Type B pancreatic cell (in vitro differentiated cells): ENCODE measurements at regions not wholly inside any gene's neighbourhood (a gene's known extent, or its start where the extent isn't known, plus 50 kb on each side); places are given as distances from the start of the nearest gene placed in this dataset.

Source experiments
- DNase-seq: peaks from one replicate; pipeline ENCODE4 v3.0.0; 2021; ENCODE audit warnings: mixed read lengths; ENCODE audit not compliant: unreplicated experiment; ENCODE audit errors: extremely low spot score
- H3K27ac Mint-ChIP-seq: 2 replicates; pipeline ENCODE4 v1.8.0; 2021; ENCODE audit warnings: mild to moderate bottlenecking, mixed read lengths
- H3K27me3 Mint-ChIP-seq: 2 replicates; pipeline ENCODE4 v1.8.0; 2021; ENCODE audit warnings: mixed read lengths
- H3K36me3 Mint-ChIP-seq: 2 replicates; pipeline ENCODE4 v1.8.0; 2021; ENCODE audit warnings: mixed read lengths
- H3K4me1 Mint-ChIP-seq: one replicate; pipeline ENCODE4 v1.8.0; 2021; ENCODE audit warnings: mixed read lengths; ENCODE audit not compliant: unreplicated experiment
- H3K4me3 Mint-ChIP-seq: 2 replicates; pipeline ENCODE4 v1.8.0; 2021; ENCODE audit warnings: mild to moderate bottlenecking, mixed read lengths
- H3K9me3 Mint-ChIP-seq: 2 replicates; pipeline ENCODE4 v1.8.0; 2021; ENCODE audit warnings: mixed read lengths
- TF ChIP-seq, protein P1 (sequence below): fragments of 200-600 bp; sonication (generic); conservative IDR thresholded peaks from 2 replicates; pipeline ENCODE4 v1.5.0; 2021; ENCODE audit warnings: antibody characterized with exemption, mild to moderate bottlenecking

DNA sequence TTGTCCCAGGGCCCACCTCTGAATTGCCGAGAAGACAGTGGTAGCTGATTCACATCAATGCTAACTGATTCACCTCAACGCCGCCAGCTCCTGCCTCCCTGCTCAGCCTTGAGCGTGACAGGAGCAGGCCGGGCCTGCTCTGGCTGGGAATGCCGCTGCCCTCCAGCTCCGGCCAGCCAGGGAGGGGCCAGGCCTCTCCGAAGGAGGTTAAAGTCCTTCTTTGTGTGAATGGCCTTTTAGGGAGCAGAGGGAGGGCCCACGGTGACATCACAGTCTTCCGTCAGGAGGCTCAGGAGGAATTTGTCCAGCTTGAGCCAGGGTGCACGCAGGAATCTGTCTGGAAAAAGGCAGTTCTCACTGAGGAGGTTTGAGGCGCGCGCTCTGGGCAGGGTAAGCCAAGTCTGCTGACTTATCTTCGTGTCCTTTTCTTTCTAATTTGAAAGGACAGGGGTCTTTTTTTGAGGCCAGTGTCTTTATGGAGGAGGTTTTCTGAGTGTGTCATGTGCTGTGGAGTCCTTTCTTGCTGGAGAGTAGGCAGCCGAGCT lies 82.7 kb downstream of the C9orf152 start:
- Mint-ChIP-seq H3K9me3 (no peaks in the 10 kb centered on the region), H3K27ac (peak overlapping the region; percentile 88), H3K27me3 (no peaks in the 10 kb centered on the region), H3K36me3 (no peaks in the 10 kb centered on the region), H3K4me1 (peaks cover 73% of the 10 kb centered on the region), H3K4me3 (peak overlapping the region; percentile 82)
- no peak for DNase-seq
- TF ChIP-seq, protein P1, sequence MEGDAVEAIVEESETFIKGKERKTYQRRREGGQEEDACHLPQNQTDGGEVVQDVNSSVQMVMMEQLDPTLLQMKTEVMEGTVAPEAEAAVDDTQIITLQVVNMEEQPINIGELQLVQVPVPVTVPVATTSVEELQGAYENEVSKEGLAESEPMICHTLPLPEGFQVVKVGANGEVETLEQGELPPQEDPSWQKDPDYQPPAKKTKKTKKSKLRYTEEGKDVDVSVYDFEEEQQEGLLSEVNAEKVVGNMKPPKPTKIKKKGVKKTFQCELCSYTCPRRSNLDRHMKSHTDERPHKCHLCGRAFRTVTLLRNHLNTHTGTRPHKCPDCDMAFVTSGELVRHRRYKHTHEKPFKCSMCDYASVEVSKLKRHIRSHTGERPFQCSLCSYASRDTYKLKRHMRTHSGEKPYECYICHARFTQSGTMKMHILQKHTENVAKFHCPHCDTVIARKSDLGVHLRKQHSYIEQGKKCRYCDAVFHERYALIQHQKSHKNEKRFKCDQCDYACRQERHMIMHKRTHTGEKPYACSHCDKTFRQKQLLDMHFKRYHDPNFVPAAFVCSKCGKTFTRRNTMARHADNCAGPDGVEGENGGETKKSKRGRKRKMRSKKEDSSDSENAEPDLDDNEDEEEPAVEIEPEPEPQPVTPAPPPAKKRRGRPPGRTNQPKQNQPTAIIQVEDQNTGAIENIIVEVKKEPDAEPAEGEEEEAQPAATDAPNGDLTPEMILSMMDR: no peak

DNA sequence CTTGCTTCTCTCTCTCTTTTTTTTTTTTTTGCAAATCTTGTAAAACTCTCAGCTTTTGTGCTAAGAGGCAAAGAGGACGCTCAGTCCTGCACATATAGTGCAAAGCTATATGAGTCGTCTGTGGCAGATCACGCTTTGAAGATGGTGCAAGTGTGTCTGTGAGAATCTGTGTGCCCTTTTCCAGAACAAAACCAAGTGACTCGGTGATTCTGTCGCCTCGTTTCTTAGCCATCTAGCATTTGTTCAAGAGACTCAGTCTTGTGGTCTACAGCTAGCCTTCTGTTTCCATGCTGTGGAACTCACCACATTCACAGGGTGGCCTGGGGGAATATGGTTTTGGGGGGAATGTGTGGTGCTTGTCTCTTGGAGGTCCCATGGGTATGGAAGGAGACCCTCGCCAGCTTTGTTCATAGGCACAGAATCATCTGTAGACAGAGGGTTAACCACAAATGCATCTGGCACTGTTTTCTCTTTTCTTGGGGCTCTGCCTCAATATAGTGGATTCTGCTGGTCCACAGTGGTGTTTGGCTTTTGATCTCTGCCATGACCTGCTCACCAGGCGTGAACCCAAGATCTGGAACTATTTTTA lies 82.1 kb downstream of the C9orf152 start:
- TF ChIP-seq, protein P1: no peak
- no peaks in the 10 kb centered on the region for H3K9me3 Mint-ChIP-seq
- H3K4me3 Mint-ChIP-seq: peak overlapping the region; percentile 82
- H3K27me3 Mint-ChIP-seq: no peaks in the 10 kb centered on the region
- H3K27ac Mint-ChIP-seq: peak overlapping the region; percentile 88
- peaks cover 78% of the 10 kb centered on the region for H3K4me1 Mint-ChIP-seq
- no peak for DNase-seq
- no peaks in the 10 kb centered on the region for H3K36me3 Mint-ChIP-seq

DNA sequence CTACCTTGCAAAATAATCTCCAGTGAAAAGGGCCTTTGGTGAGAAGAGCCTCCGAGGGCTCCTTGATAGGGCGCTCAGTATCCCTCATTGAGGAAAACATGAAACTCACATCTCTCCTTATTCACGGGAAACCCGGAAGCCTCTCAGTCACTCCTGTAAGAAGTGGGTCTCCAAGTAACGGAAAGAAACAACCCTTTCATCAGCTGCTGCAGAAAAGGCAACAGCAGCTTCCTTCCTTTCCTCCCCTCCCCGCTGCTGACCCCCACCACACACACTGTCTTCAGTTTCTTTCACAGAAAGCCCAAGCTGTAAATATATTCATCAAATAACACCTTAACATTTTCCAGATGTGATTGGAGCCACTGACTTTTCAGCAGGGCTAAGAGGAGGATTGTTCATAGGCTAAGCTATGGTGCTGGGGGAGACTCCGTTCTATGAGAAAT lies 81.4 kb downstream of the C9orf152 start:
- H3K36me3 Mint-ChIP-seq: peaks cover 3% of the 10 kb centered on the region
- H3K27ac Mint-ChIP-seq: peak overlapping the region; percentile 88
- DNase-seq: no peak
- peak overlapping the region; percentile 82 for H3K4me3 Mint-ChIP-seq
- TF ChIP-seq, protein P1: no peak
- H3K27me3 Mint-ChIP-seq: no peaks in the 10 kb centered on the region
- H3K4me1 Mint-ChIP-seq: peaks cover 77% of the 10 kb centered on the region
- peaks cover 3% of the 10 kb centered on the region for H3K9me3 Mint-ChIP-seq

DNA sequence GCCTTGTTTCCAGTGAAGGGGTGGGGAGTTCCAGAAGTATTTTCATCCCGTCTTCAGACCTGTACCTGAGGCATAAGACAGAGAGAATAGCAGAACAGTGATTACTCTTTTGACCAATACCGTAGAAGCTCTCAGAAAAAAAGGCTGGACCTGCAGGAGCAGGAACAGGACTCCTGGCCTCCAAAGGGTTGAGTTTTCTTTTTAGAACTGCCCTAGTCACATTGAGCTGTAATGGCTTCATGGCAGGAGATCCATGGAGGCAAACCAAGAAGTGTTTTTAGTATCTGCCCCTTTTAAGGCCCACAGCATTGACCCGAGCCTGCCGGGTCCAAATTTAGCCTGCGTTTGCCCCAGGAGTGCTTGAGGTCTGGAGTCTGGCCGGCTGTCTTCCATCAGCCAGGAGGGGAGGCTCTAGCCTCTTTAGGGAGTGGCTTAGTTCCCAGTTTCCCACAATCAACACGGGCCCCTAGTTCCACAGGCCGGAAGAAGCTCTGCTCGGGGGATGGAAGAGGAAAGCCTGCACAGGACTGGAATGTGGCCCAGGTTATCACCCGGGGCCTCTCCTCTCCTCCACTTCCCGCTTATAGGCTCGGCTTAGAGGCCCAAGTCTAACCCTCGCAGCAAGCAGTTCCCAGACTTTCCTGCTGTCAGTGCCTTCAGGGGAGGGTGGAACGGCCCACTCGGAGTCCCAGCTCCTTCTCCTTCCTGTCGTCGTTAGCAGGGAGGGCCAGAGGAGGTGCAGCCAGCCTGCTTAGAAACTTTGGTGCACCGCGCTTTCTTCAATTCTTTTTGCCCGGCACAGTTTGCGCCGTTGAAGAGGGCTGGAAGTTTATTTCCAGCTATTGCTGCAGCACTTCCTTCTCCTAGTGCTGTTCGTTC lies 80.7 kb downstream of the C9orf152 start:
- Mint-ChIP-seq H3K27me3 (no peaks in the 10 kb centered on the region), H3K4me1 (peaks cover 77% of the 10 kb centered on the region), H3K9me3 (peaks cover 6% of the 10 kb centered on the region), H3K36me3 (peaks cover 6% of the 10 kb centered on the region), H3K27ac (peak overlapping the region; percentile 94), H3K4me3 (peak overlapping the region; percentile 82)
- no peak for DNase-seq
- TF ChIP-seq, protein P1: no peak

DNA sequence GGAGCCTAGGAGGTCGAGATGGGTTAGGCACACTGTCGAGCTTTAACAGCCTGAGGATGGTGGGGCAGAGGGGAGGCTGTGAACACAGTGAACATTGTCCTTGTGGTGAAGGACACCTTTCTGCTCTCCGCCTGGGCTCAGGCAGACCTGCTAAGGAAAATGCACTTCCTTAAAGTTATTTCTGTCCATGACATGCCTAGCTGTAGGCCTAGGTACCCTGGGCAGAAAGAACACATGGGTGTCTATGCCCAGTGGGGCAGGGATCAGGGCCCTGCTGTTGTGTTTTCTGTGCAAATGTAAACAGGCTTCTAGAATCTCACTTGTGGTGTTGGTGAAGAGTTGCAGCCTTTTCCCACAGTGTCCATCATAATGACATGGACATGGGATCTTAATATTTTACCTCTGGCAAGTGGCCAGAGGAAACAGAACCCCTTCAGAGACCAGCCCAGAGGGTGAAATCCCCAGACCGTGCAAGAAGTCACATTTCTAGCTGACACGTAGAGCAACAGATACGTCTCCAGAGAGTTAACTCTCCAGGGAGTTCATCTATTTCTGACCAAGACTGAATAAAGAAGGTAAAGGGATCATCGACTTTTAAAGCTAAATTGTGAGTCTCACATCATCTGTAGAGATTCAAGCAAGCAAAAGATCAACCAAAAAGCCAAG lies 79.2 kb downstream of the C9orf152 start:
- peaks cover 71% of the 10 kb centered on the region for H3K4me1 Mint-ChIP-seq
- no peak for DNase-seq
- TF ChIP-seq, protein P1: no peak
- H3K36me3 Mint-ChIP-seq: peaks cover 6% of the 10 kb centered on the region
- peaks cover 6% of the 10 kb centered on the region for H3K9me3 Mint-ChIP-seq
- peak overlapping the region; percentile 82 for H3K4me3 Mint-ChIP-seq
- H3K27me3 Mint-ChIP-seq: no peaks in the 10 kb centered on the region
- H3K27ac Mint-ChIP-seq: peak overlapping the region; percentile 94
